ENCODE measurements at regions not wholly inside any gene's neighbourhood (a gene's known extent, or its start where the extent isn't known, plus 50 kb on each side); places are given as distances from the start of the nearest gene placed in this dataset.

GRCh38 chr2:118705032-118705431, 142.4 kb downstream of the EN1 start:
- in situ Hi-C loops (cut with MboI) (no loop called here), intact Hi-C loops (cut with micrococcal nuclease; ENCODE audit: unreplicated experiment) (no loop called here)
- H3K9ac ChIP-seq (ENCODE audit: control insufficient read depth, insufficient read depth, low read length): no peak overlapping the region
- no peak overlapping the region for H2AFZ ChIP-seq (ENCODE audit: control insufficient read depth, low read depth, low read length)
- SMC1A ChIA-PET (ENCODE audit: uncharacterized antibody, unreplicated experiment): no interaction called here
- H3K79me2 ChIP-seq (ENCODE audit: control insufficient read depth, insufficient read depth, low read length): no peaks in the 10 kb centered on the region
- POLR2A ChIA-PET: no interaction called here
- no peaks in the 10 kb centered on the region for H3K27me3 ChIP-seq (replicated peaks in 1 of 2; ENCODE audit: control insufficient read depth in 2 of 2, insufficient read depth in 2 of 2, low read length in 1 of 2)
- CTCF ChIA-PET: no interaction called here
- ATAC-seq (no peak), FAIRE-seq (no peak), DNase-seq (ENCODE audit: low read depth, low spot score) (no peak)
- BruUV-seq (replicated peaks): no TSS peak
- H3K27ac ChIP-seq (ENCODE audit: control insufficient read depth, insufficient read depth): no peak overlapping the region
- TF ChIP-seq MLLT1 (IDR thresholded peaks at IDR 0.05): no peak
- no peak for TF ChIP-seq HCFC1 (IDR thresholded peaks at IDR 0.05; ENCODE audit: low read length)
- no peak for TF ChIP-seq JUND (IDR thresholded peaks at IDR 0.05; ENCODE audit: low read depth, low read length)
- no peak for TF ChIP-seq SUZ12 (IDR thresholded peaks at IDR 0.05; ENCODE audit: unreplicated experiment)
- no peak for TF ChIP-seq ZNF687 (IDR thresholded peaks at IDR 0.05)
- no peak for TF ChIP-seq RAD21 (IDR thresholded peaks at IDR 0.05; ENCODE audit: insufficient read depth, low read depth, low read length)
- TF ChIP-seq CHD2 (IDR thresholded peaks at IDR 0.05; ENCODE audit: borderline replicate concordance, low read depth, low read length): no peak
- no peak for TF ChIP-seq STAT1 (conservative IDR thresholded peaks at IDR 0.05)
- TF ChIP-seq FOS (IDR thresholded peaks at IDR 0.05; ENCODE audit: borderline replicate concordance, extremely low read depth, insufficient read length): no peak
- TF ChIP-seq SIN3A (IDR thresholded peaks at IDR 0.05; ENCODE audit: low read depth, low read length): no peak
- no peak for TF ChIP-seq PAX8 (IDR thresholded peaks at IDR 0.05)
- no peak for TF ChIP-seq BRCA1 (IDR thresholded peaks at IDR 0.05; ENCODE audit: low read depth, low read length)
- H4K20me1 ChIP-seq (ENCODE audit: control insufficient read depth, insufficient read depth): no peaks in the 10 kb centered on the region
- 18% methylated on average over 1 of the region's 1 CpG for WGBS (ENCODE audit: insufficient coverage, insufficient replicate concordance, low lambda C conversion rate, missing lambda C conversion rate)
- H3K4me3 ChIP-seq: no peak overlapping the region
- no peak overlapping the region for H3K4me2 ChIP-seq (ENCODE audit: control insufficient read depth, insufficient read depth)
- H3K36me3 ChIP-seq (ENCODE audit: control insufficient read depth in 2 of 2, insufficient read depth in 2 of 2, low read length in 1 of 2): no peaks in the 10 kb centered on the region
- no peaks in the 10 kb centered on the region for H3K4me1 ChIP-seq (ENCODE audit: control insufficient read depth, insufficient read depth, low read length)
- RAD21 ChIA-PET (ENCODE audit: unreplicated experiment): no interaction called here
- H3K9me3 ChIP-seq (replicated peaks; ENCODE audit: control insufficient read depth, insufficient read depth, low read length): no peaks in the 10 kb centered on the region

Measured in GM12878 (cell line).